Spleen (tissue), 11 donors: ENCODE measurements at regions not wholly inside any gene's neighbourhood (a gene's known extent, or its start where the extent isn't known, plus 50 kb on each side); places are given as distances from the start of the nearest gene placed in this dataset.

ENCODE experiments used
- DNase-seq: peaks from one replicate; pipeline ENCODE4 v3.0.0-alpha.2; 2020
- H3K27ac ChIP-seq, 8 donors: fragments of 200-600 bp; sonication (generic) in 7 of 8; 1 replicate in 4 of 8; 2 replicates in 4 of 8; pipeline versions ENCODE4 v1.5.0 to v1.8.0; 2016 to 2021; ENCODE audit warnings: inconsistent platforms in 4 of 8, mild to moderate bottlenecking in 4 of 8, moderate library complexity in 1 of 8
- H3K27me3 ChIP-seq, 7 donors: fragments of 200-600 bp; sonication (generic) in 6 of 7; replicated peaks in 1 of 7; 1 replicate in 4 of 7; 2 replicates in 3 of 7; pipeline versions ENCODE4 v1.5.0 to v1.8.0; 2016 to 2021; ENCODE audit warnings: inconsistent platforms in 3 of 7, mild to moderate bottlenecking in 1 of 7
- H3K36me3 ChIP-seq, 6 donors: fragments of 200-600 bp; sonication (generic) in 5 of 6; 1 replicate in 4 of 6; 2 replicates in 2 of 6; pipeline versions ENCODE4 v1.5.0 to v1.8.0; 2016 to 2021; ENCODE audit warnings: inconsistent platforms in 2 of 6
- H3K4me1 ChIP-seq, 6 donors: fragments of 200-600 bp; sonication (generic) in 5 of 6; 1 replicate in 3 of 6; 2 replicates in 3 of 6; pipeline versions ENCODE4 v1.5.0 to v1.8.0; 2016 to 2021; ENCODE audit warnings: inconsistent platforms in 3 of 6
- H3K4me3 ChIP-seq, 8 donors: fragments of 200-600 bp; sonication (generic) in 7 of 8; 1 replicate in 4 of 8; 2 replicates in 4 of 8; pipeline versions ENCODE4 v1.5.0 to v1.8.0; 2016 to 2021; ENCODE audit warnings: inconsistent platforms in 4 of 8, mild to moderate bottlenecking in 4 of 8, moderate library complexity in 2 of 8
- H3K9me3 ChIP-seq, 8 donors: fragments of 200-600 bp; sonication (generic) in 7 of 8; 1 replicate in 4 of 8; 2 replicates in 4 of 8; pipeline versions ENCODE4 v1.5.0 to v1.8.0; 2016 to 2021; ENCODE audit warnings: inconsistent platforms in 4 of 8
- POLR2A ChIP-seq, 3 donors: fragments of 450-650 bp; IDR thresholded peaks; one replicate each; pipeline ENCODE4 v1.5.1; 2017; ENCODE audit warnings: antibody characterized with exemption in 3 of 3, mild to moderate bottlenecking in 1 of 3
- POLR2AphosphoS5 ChIP-seq, 3 donors: sonication (generic); formaldehyde crosslinking; IDR thresholded peaks; one replicate each; pipeline ENCODE4 v1.5.1; 2017; ENCODE audit warnings: antibody characterized with exemption in 3 of 3
- WGBS, 5 donors: extraction: QIAGEN DNeasy Blood & Tissue Kit in 3 of 5; methylation state at CpG; one replicate each; pipeline versions ENCODE4 v1.1.5 to v1.1.7; 2013 to 2018; 5-methylcytosine and 5-hydroxymethylcytosine counted together
- intact Hi-C: fragments of 100-400 bp; cut with DNase I; formaldehyde crosslinking; loops from one replicate; pipeline ENCODE4 v1.15.0; 2023; ENCODE audit warnings: low total_unique reads
- TF ChIP-seq, protein P1 (sequence below), 11 experiments: fragments of 200-600 bp in 7 of 11; fragments of 450-650 bp in 4 of 11; sonication (generic) in 4 of 11; IDR thresholded peaks in 8 of 11; conservative IDR thresholded peaks in 3 of 11; 1 replicate in 7 of 11; 2 replicates in 4 of 11; pipeline versions ENCODE4 v1.4.0 to v1.8.0; 2016 to 2021; ENCODE audit warnings: antibody characterized with exemption in 11 of 11, inconsistent platforms in 4 of 11, mild to moderate bottlenecking in 1 of 11
- donor health status: healthy with polysubstance abuse.
- donor health status: DM: no; HTN: no; CAD: no; lungs with moderate emphysema.
- donor health status: DM: no; HTN: no; CAD: no.
- donor health status: Bipolar disorder and iron deficiency.
- donor health status: healthy.
- donor health status: DM: no; HTN: no; CAD: no.
- donor health status: DM: yes; HTN: yes; CAD: no.

- H3K9me3 ChIP-seq = no peaks in the 10 kb centered on the region
- no peaks in the 10 kb centered on the region for H3K4me1 ChIP-seq
- no peaks in the 10 kb centered on the region for H3K27me3 ChIP-seq
- H3K36me3 ChIP-seq = no peaks in the 10 kb centered on the region
- no peak for TF ChIP-seq POLR2A (IDR thresholded peaks at IDR 0.05)
- no peak for TF ChIP-seq POLR2AphosphoS5 (IDR thresholded peaks at IDR 0.05)
- intact Hi-C loops = no loop called here
- no peak overlapping the region for H3K27ac ChIP-seq
- H3K4me3 ChIP-seq = no peak overlapping the region
- 42 to 67% (median 55%) methylated on average over 1 of the region's 1 CpG for WGBS, 5 donors
- DNase-seq = no peak
Observed at GRCh38 chr3:7841451-7841850, 660.2 kb upstream of the LMCD1 start.

DNA sequence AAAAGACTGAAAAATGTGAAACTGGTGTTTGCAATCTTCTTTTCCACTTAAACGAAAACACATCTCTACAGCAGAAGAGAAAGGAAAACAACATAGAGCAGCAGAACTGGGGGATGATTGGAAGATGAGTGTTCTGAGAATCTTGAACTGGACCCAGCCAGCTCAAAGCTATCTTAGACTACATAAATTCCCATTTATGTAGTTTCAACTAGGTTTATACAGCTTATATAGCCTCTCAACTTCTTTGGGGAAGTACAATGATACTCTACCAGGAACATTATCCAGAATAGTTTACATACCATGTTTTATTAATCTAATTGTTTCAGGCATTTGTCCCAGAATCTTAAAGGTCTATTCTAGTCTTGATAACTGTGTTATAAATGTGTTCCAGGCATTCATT is 658.2 kb upstream of the LMCD1 start:
- H3K36me3 ChIP-seq = no peaks in the 10 kb centered on the region
- H3K27me3 ChIP-seq = no peaks in the 10 kb centered on the region
- no peaks in the 10 kb centered on the region for H3K9me3 ChIP-seq
- no peak for DNase-seq
- H3K4me1 ChIP-seq = no peaks in the 10 kb centered on the region
- no peak overlapping the region for H3K27ac ChIP-seq
- 71 to 88% (median 84%) methylated on average over 1 of the region's 1 CpG for WGBS, 5 donors
- TF ChIP-seq, protein P1, sequence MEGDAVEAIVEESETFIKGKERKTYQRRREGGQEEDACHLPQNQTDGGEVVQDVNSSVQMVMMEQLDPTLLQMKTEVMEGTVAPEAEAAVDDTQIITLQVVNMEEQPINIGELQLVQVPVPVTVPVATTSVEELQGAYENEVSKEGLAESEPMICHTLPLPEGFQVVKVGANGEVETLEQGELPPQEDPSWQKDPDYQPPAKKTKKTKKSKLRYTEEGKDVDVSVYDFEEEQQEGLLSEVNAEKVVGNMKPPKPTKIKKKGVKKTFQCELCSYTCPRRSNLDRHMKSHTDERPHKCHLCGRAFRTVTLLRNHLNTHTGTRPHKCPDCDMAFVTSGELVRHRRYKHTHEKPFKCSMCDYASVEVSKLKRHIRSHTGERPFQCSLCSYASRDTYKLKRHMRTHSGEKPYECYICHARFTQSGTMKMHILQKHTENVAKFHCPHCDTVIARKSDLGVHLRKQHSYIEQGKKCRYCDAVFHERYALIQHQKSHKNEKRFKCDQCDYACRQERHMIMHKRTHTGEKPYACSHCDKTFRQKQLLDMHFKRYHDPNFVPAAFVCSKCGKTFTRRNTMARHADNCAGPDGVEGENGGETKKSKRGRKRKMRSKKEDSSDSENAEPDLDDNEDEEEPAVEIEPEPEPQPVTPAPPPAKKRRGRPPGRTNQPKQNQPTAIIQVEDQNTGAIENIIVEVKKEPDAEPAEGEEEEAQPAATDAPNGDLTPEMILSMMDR (IDR thresholded peaks at IDR 0.05 in 8 of 11, conservative IDR thresholded peaks at IDR 0.05 in 3 of 11) = no peak
- TF ChIP-seq POLR2AphosphoS5 (IDR thresholded peaks at IDR 0.05) (no peak), POLR2A (IDR thresholded peaks at IDR 0.05) (no peak)
- no peak overlapping the region for H3K4me3 ChIP-seq
- intact Hi-C loops = no loop called here

- H3K4me3 ChIP-seq = no peak overlapping the region
- no peaks in the 10 kb centered on the region for H3K27me3 ChIP-seq
- no peaks in the 10 kb centered on the region for H3K4me1 ChIP-seq
- peaks cover 0 to 5% (median 0%) of the 10 kb centered on the region in 8 donors for H3K9me3 ChIP-seq
- H3K36me3 ChIP-seq = no peaks in the 10 kb centered on the region
- intact Hi-C loops = no loop called here
- DNase-seq = no peak
- TF ChIP-seq, protein P1 (IDR thresholded peaks at IDR 0.05 in 8 of 11, conservative IDR thresholded peaks at IDR 0.05 in 3 of 11) = no peak
- TF ChIP-seq POLR2AphosphoS5 (IDR thresholded peaks at IDR 0.05) = no peak
- no peak for TF ChIP-seq POLR2A (IDR thresholded peaks at IDR 0.05)
- no peak overlapping the region for H3K27ac ChIP-seq
- WGBS, 5 donors = 24 to 38% (median 31%) methylated on average over 2 of the region's 2 CpGs
Observed at GRCh38 chr3:7847021-7847420, 654.6 kb upstream of the LMCD1 start.

DNA sequence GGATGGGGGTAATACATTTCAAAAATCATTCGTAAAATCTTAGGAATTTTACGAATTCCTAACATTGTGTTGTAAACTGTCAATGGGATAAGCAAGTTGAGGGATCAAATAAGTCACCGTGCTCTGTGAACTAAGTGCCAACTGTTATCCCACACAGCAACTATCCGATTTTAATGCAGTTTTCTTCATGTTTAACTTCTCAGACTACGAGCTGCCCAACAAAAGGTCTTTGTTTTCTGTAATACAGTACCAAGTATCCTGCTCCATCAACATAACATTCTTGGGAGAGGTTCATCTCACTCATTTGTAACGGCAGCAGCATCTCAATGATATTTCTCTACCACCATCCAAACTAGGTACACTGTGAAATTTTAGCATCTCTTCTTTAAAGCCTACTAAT is 654.1 kb upstream of the LMCD1 start:
- Histone ChIP-seq H3K36me3 (no peaks in the 10 kb centered on the region), H3K4me1 (no peaks in the 10 kb centered on the region), H3K9me3 (peaks cover 0 to 5% (median 0%) of the 10 kb centered on the region in 8 donors), H3K4me3 (no peak overlapping the region), H3K27me3 (no peaks in the 10 kb centered on the region), H3K27ac (no peak overlapping the region)
- intact Hi-C loops = no loop called here
- no peak for DNase-seq
- no peak for TF ChIP-seq POLR2AphosphoS5 (IDR thresholded peaks at IDR 0.05)
- 70 to 81% (median 77%) methylated on average over 6 of the region's 6 CpGs for WGBS, 5 donors

DNA sequence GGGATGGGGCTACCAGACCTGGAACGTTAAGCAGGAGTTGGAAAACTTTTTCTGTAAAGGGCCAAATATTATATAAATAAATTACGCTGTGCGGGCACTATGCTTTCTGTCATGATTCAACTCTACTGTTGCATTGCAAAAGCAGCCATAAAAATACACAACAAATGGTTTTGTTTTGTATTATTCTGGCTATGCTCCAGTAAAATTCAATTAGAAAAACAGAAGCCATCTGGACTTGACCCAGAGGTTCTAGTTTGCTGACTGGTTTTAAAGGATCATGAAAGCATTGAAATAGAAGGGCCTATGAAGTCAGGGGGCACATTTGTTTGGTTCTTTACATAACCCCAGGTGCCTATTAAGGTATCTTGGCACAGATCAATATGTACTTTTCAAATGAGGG is 647.4 kb upstream of the LMCD1 start:
- Histone ChIP-seq H3K27ac (no peak overlapping the region), H3K4me1 (no peaks in the 10 kb centered on the region), H3K9me3 (peaks cover 0 to 5% (median 0%) of the 10 kb centered on the region in 8 donors), H3K36me3 (no peaks in the 10 kb centered on the region), H3K4me3 (no peak overlapping the region), H3K27me3 (no peaks in the 10 kb centered on the region)
- TF ChIP-seq POLR2A (IDR thresholded peaks at IDR 0.05) = no peak
- TF ChIP-seq, protein P1 (IDR thresholded peaks at IDR 0.05 in 8 of 11, conservative IDR thresholded peaks at IDR 0.05 in 3 of 11) = no peak
- no peak for TF ChIP-seq POLR2AphosphoS5 (IDR thresholded peaks at IDR 0.05)
- intact Hi-C loops = no loop called here
- WGBS, 5 donors = 66 to 89% (median 77%) methylated on average over 3 of the region's 3 CpGs
- DNase-seq = no peak
